ENCODE measurements at regions not wholly inside any gene's neighbourhood (a gene's known extent, or its start where the extent isn't known, plus 50 kb on each side); places are given as distances from the start of the nearest gene placed in this dataset.

DNA sequence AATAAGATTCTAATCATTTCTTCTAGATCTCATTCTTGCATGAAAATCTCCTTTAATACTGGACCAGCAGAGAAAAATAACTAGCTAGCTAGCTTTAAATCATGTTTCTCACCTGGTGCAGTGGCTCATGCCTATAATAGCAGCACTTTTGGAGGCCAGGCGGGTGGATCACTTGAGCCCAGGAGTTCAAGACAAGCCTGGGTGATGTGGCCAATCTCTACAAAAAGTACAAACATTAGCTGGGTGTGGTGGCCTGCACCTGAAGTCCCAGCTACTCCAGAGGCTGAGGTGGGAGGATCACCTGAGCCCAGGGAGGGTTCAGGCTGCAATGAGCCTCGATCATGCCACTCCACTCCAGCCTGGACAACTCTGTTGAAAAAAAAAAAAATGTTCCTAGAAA, 99.2 kb downstream of the BAMBI start:
- H3K4me3 Mint-ChIP-seq, result no peak overlapping the region
- no peak for TF ChIP-seq CTCF (conservative IDR thresholded peaks at IDR 0.05)
- peaks cover 3% of the 10 kb centered on the region for H3K36me3 Mint-ChIP-seq (ENCODE audit: low read depth)

DNA sequence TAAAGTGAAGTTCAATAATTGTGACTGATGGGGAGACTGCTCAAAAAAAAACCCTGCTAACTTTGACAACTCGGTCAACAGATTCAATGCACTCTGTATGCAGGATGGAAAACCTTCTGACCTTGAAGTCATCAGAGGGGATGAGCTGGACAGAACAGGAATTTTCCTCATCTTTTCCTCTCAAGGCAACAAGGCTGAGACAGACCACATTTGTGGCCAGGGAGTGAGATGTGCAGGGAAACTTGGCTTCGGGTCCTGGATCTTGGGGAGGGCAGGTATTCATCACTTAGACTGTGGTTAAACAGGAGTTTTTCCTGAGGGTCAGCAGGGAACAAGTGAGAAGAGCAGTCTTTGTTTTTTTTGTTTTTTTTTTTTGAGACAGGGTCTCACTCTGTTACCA, 100.6 kb downstream of the BAMBI start:
- peaks cover 18% of the 10 kb centered on the region for H3K4me1 Mint-ChIP-seq
- DNase-seq (ENCODE audit: low read depth, low spot score), result no peak
- H3K4me3 Mint-ChIP-seq, result no peak overlapping the region
- no peaks in the 10 kb centered on the region for H3K27me3 Mint-ChIP-seq (ENCODE audit: low read depth)
- peak overlapping the region; percentile 85 for H3K27ac Mint-ChIP-seq (ENCODE audit: unreplicated experiment)
- TF ChIP-seq CTCF (conservative IDR thresholded peaks at IDR 0.05), result no peak
- H3K36me3 Mint-ChIP-seq (ENCODE audit: low read depth), result peaks cover 3% of the 10 kb centered on the region
- H3K9me3 Mint-ChIP-seq, result peaks cover 3% of the 10 kb centered on the region

More for the DNA sequence above, 99.2 kb downstream of the BAMBI start:
- H3K4me1 Mint-ChIP-seq, result peaks cover 18% of the 10 kb centered on the region
- DNase-seq (ENCODE audit: low read depth, low spot score), result no peak
- no peaks in the 10 kb centered on the region for H3K27me3 Mint-ChIP-seq (ENCODE audit: low read depth)
- H3K9me3 Mint-ChIP-seq, result peaks cover 3% of the 10 kb centered on the region
- H3K27ac Mint-ChIP-seq (ENCODE audit: unreplicated experiment), result no peak overlapping the region

- DNase-seq (ENCODE audit: low read depth, low spot score), result no peak
- Mint-ChIP-seq H3K27me3 (ENCODE audit: low read depth) (no peaks in the 10 kb centered on the region), H3K4me1 (peaks cover 22% of the 10 kb centered on the region), H3K36me3 (ENCODE audit: low read depth) (no peaks in the 10 kb centered on the region), H3K9me3 (no peaks in the 10 kb centered on the region), H3K4me3 (no peak overlapping the region), H3K27ac (ENCODE audit: unreplicated experiment) (no peak overlapping the region)
- no peak for TF ChIP-seq CTCF (conservative IDR thresholded peaks at IDR 0.05)
Observed at GRCh38 chr10:28778524-28778923, 101.2 kb downstream of the BAMBI start.

- no peaks in the 10 kb centered on the region for H3K36me3 Mint-ChIP-seq (ENCODE audit: low read depth)
- no peak for TF ChIP-seq CTCF (conservative IDR thresholded peaks at IDR 0.05)
- H3K9me3 Mint-ChIP-seq, result no peaks in the 10 kb centered on the region
- H3K4me3 Mint-ChIP-seq, result no peak overlapping the region
- H3K4me1 Mint-ChIP-seq, result peaks cover 24% of the 10 kb centered on the region
- no peaks in the 10 kb centered on the region for H3K27me3 Mint-ChIP-seq (ENCODE audit: low read depth)
- no peak for DNase-seq (ENCODE audit: low read depth, low spot score)
- no peak overlapping the region for H3K27ac Mint-ChIP-seq (ENCODE audit: unreplicated experiment)
Observed at GRCh38 chr10:28781296-28781695, 104.0 kb downstream of the BAMBI start.

- Mint-ChIP-seq H3K27ac (ENCODE audit: unreplicated experiment) (no peak overlapping the region), H3K4me1 (peaks cover 18% of the 10 kb centered on the region), H3K27me3 (ENCODE audit: low read depth) (no peaks in the 10 kb centered on the region), H3K36me3 (ENCODE audit: low read depth) (no peaks in the 10 kb centered on the region), H3K4me3 (no peak overlapping the region), H3K9me3 (no peaks in the 10 kb centered on the region)
- DNase-seq (ENCODE audit: low read depth, low spot score), result no peak
- no peak for TF ChIP-seq CTCF (conservative IDR thresholded peaks at IDR 0.05)
Observed at GRCh38 chr10:28783087-28783486, 105.8 kb downstream of the BAMBI start.

- no peaks in the 10 kb centered on the region for H3K36me3 Mint-ChIP-seq (ENCODE audit: low read depth)
- H3K4me3 Mint-ChIP-seq, result no peak overlapping the region
- no peak for DNase-seq (ENCODE audit: low read depth, low spot score)
- peaks cover 33% of the 10 kb centered on the region for H3K4me1 Mint-ChIP-seq
- H3K27me3 Mint-ChIP-seq (ENCODE audit: low read depth), result no peaks in the 10 kb centered on the region
- TF ChIP-seq CTCF (conservative IDR thresholded peaks at IDR 0.05), result no peak
- H3K27ac Mint-ChIP-seq (ENCODE audit: unreplicated experiment), result no peak overlapping the region
- H3K9me3 Mint-ChIP-seq, result no peaks in the 10 kb centered on the region
Observed at GRCh38 chr10:28785018-28785417, 107.7 kb downstream of the BAMBI start.

All from neural crest cell (in vitro differentiated cells).